ENCODE measurements at regions not wholly inside any gene's neighbourhood (a gene's known extent, or its start where the extent isn't known, plus 50 kb on each side); places are given as distances from the start of the nearest gene placed in this dataset.
A peak's percentile ranks its signal among the peaks of the same experiment; 100 is the strongest.

GRCh38 chr3:28136607-28137216, 104.7 kb upstream of the CMC1 start:
- no peak for DNase-seq
- Histone ChIP-seq H3K9me3 (no peaks in the 10 kb centered on the region), H3K27ac (no peak overlapping the region), H3K4me1 (peaks cover 0 to 12% (median 5%) of the 10 kb centered on the region in 4 donors), H3K4me3 (no peak overlapping the region), H3K27me3 (no peaks in the 10 kb centered on the region), H3K36me3 (no peaks in the 10 kb centered on the region)
- intact Hi-C loops (cut with DNase I; ENCODE audit: low total_unique reads), result no loop called here
- 78 to 85% (median 80%) methylated on average over 2 of the region's 2 CpGs for WGBS, 5 donors
- TF ChIP-seq CTCF (IDR thresholded peaks at IDR 0.05) (no peak), POLR2AphosphoS5 (IDR thresholded peaks at IDR 0.05) (no peak), EP300 (IDR thresholded peaks at IDR 0.05) (no peak), POLR2A (IDR thresholded peaks at IDR 0.05) (no peak)

DNA sequence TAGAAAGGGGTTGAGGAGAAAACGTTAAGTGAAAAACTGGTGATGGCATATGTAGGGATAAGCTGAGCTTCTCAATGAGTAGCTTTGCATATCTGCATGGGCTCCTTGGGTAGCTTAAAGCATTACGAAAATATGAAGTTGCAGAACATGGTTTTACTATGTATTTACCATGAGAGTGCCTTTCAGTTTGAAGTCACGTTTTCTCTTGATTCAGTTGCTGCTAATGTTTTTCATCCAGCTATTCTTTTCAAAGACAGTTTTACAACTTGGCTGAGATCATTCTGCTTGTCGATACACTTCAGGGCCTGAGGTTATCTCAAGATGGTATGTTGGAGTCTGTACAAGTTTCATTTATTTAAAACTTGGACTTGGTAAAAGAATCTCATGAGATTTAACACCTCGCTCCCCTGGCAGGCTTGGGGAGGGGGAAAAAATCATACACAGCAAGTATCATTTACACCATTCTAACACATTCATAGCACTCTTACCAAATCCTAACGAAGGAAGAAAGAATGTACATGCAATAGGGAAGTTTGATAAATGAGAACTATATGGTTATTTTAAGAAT, 103.3 kb upstream of the CMC1 start:
- Histone ChIP-seq H3K4me3 (no peak overlapping the region), H3K9me3 (no peaks in the 10 kb centered on the region), H3K27ac (no peak overlapping the region), H3K4me1 (peaks cover 0 to 12% (median 5%) of the 10 kb centered on the region in 4 donors), H3K27me3 (no peaks in the 10 kb centered on the region), H3K36me3 (no peaks in the 10 kb centered on the region)
- 46 to 54% (median 51%) methylated on average over 6 of the region's 6 CpGs for WGBS, 5 donors
- intact Hi-C loops (cut with DNase I; ENCODE audit: low total_unique reads), result no loop called here
- TF ChIP-seq CTCF (IDR thresholded peaks at IDR 0.05) (no peak), EP300 (IDR thresholded peaks at IDR 0.05) (no peak), POLR2AphosphoS5 (IDR thresholded peaks at IDR 0.05) (no peak)
- no peak for DNase-seq

- Histone ChIP-seq H3K27ac (peak overlapping the region in 1 of 5 donors; percentile 30), H3K4me3 (no peak overlapping the region), H3K4me1 (peaks cover 0 to 12% (median 5%) of the 10 kb centered on the region in 4 donors), H3K27me3 (no peaks in the 10 kb centered on the region), H3K36me3 (no peaks in the 10 kb centered on the region), H3K9me3 (no peaks in the 10 kb centered on the region)
- intact Hi-C loops (cut with DNase I; ENCODE audit: low total_unique reads), result no loop called here
- TF ChIP-seq CTCF (IDR thresholded peaks at IDR 0.05) (no peak), POLR2A (IDR thresholded peaks at IDR 0.05) (no peak), POLR2AphosphoS5 (IDR thresholded peaks at IDR 0.05) (peak in 2 of 3 donors; percentile 12 to 24)
- DNase-seq, result no peak
- WGBS, 5 donors, result 47 to 70% (median 63%) methylated on average over 4 of the region's 4 CpGs
Observed at GRCh38 chr3:28139288-28139687, 102.1 kb upstream of the CMC1 start.

DNA sequence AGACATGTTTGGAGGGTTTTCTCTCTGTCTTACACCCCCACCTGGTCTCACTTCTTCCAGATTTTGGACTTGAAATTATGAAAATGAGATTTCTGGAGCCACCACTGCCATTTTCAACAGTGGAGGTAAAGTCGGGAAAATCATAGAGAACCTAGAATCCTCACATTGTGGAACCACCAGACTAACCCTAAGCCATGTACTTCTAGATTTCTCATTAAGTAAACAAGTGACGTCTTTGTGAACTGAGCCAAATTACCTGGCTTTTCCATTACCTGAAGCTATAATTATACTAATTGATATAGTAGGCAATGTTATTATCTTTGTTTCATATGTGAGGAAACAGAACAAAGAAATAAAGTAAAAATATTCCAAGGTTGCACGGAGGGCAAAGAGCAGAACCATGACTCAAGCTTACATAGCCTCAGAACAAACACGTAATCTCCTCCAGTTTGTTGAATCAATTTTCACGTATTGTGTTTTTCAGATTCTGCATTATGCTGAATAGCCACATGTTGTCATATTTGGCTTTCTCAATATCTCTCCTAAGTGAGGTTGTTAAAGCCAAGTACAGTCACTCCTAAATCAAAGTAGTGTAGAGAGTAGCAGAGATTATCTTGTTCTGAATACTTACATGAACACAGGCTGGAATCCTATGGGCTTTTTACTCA, 101.3 kb upstream of the CMC1 start:
- peak in 1 of 3 donors; percentile 42 for TF ChIP-seq POLR2AphosphoS5 (IDR thresholded peaks at IDR 0.05)
- TF ChIP-seq CTCF (IDR thresholded peaks at IDR 0.05), result no peak
- TF ChIP-seq EP300 (IDR thresholded peaks at IDR 0.05), result no peak
- TF ChIP-seq POLR2A (IDR thresholded peaks at IDR 0.05), result no peak
- 43 to 44% (median 43%) methylated on average over 5 of the region's 5 CpGs for WGBS, 5 donors
- intact Hi-C loops (cut with DNase I; ENCODE audit: low total_unique reads), result no loop called here
- Histone ChIP-seq H3K4me1 (peaks cover 0 to 12% (median 5%) of the 10 kb centered on the region in 4 donors), H3K27me3 (no peaks in the 10 kb centered on the region), H3K4me3 (no peak overlapping the region), H3K36me3 (no peaks in the 10 kb centered on the region), H3K27ac (peak overlapping the region in 1 of 5 donors; percentile 30), H3K9me3 (no peaks in the 10 kb centered on the region)
- DNase-seq, result peak in 1 of 2 donors; percentile 59
